KMS-11 (cell line): ENCODE measurements at regions not wholly inside any gene's neighbourhood (a gene's known extent, or its start where the extent isn't known, plus 50 kb on each side); places are given as distances from the start of the nearest gene placed in this dataset.

ENCODE experiments used
- H2AFZ ChIP-seq: fragments of 200-600 bp; sonication (generic); 2 replicates; pipeline ENCODE4 v1.6.1; 2016; ENCODE audit warnings: antibody characterized with exemption, mixed run types, low read depth
- H3K27ac ChIP-seq: fragments of 200-600 bp; sonication (generic); 2 replicates; pipeline ENCODE4 v1.6.1; 2016; ENCODE audit warnings: mild to moderate bottlenecking, mixed run types
- H3K27me3 ChIP-seq: fragments of 200-600 bp; sonication (generic); 2 replicates; pipeline ENCODE4 v1.6.1; 2017; ENCODE audit warnings: mild to moderate bottlenecking, low read depth, mixed run types, moderate library complexity; ENCODE audit not compliant: insufficient read depth
- H3K36me3 ChIP-seq: fragments of 200-600 bp; sonication (generic); 2 replicates; pipeline ENCODE4 v1.6.1; 2017; ENCODE audit warnings: mild to moderate bottlenecking, mixed run types; ENCODE audit not compliant: insufficient read depth
- H3K4me1 ChIP-seq: fragments of 200-600 bp; sonication (generic); 2 replicates; pipeline ENCODE4 v1.6.1; 2016; ENCODE audit warnings: mild to moderate bottlenecking, low read depth, mixed run types; ENCODE audit not compliant: poor library complexity, severe bottlenecking
- H3K4me2 ChIP-seq: fragments of 200-600 bp; sonication (generic); 2 replicates; pipeline ENCODE4 v1.7.0; 2016; ENCODE audit warnings: mild to moderate bottlenecking, mixed run types
- H3K4me3 ChIP-seq: fragments of 200-600 bp; sonication (generic); IDR thresholded peaks from 2 replicates; pipeline ENCODE4 v1.6.1; 2017; ENCODE audit warnings: low read depth, low read length, mixed read lengths; ENCODE audit not compliant: insufficient read depth
- H3K79me2 ChIP-seq: fragments of 200-600 bp; sonication (generic); 2 replicates; pipeline ENCODE4 v1.6.1; 2016; ENCODE audit warnings: low read depth, mixed run types; ENCODE audit not compliant: insufficient read depth
- H3K9ac ChIP-seq: fragments of 200-600 bp; sonication (generic); 2 replicates; pipeline ENCODE4 v1.6.1; 2016; ENCODE audit warnings: mild to moderate bottlenecking, mixed run types
- H4K20me1 ChIP-seq: fragments of 200-600 bp; sonication (generic); 2 replicates; pipeline ENCODE4 v1.6.1; 2016; ENCODE audit warnings: mild to moderate bottlenecking, mixed run types; ENCODE audit not compliant: insufficient read depth
- CTCF ChIP-seq: fragments of 200-600 bp; sonication (generic); conservative IDR thresholded peaks from 2 replicates; pipeline ENCODE4 v1.6.1; 2017; ENCODE audit warnings: low read depth, mild to moderate bottlenecking, antibody characterized with exemption, low read length, moderate library complexity, mixed read lengths

- no peak overlapping the region for H3K4me3 ChIP-seq
- no peaks in the 10 kb centered on the region for H3K79me2 ChIP-seq
- H2AFZ ChIP-seq: no peak overlapping the region
- H3K36me3 ChIP-seq: no peaks in the 10 kb centered on the region
- H4K20me1 ChIP-seq: no peaks in the 10 kb centered on the region
- no peaks in the 10 kb centered on the region for H3K27me3 ChIP-seq
- H3K27ac ChIP-seq: no peak overlapping the region
- H3K4me2 ChIP-seq: no peak overlapping the region
- no peaks in the 10 kb centered on the region for H3K4me1 ChIP-seq
- TF ChIP-seq CTCF: no peak
- no peak overlapping the region for H3K9ac ChIP-seq
These were observed 1098.7 kb downstream of the AACS start for GRCh38 chr12:126163984-126164383.

DNA sequence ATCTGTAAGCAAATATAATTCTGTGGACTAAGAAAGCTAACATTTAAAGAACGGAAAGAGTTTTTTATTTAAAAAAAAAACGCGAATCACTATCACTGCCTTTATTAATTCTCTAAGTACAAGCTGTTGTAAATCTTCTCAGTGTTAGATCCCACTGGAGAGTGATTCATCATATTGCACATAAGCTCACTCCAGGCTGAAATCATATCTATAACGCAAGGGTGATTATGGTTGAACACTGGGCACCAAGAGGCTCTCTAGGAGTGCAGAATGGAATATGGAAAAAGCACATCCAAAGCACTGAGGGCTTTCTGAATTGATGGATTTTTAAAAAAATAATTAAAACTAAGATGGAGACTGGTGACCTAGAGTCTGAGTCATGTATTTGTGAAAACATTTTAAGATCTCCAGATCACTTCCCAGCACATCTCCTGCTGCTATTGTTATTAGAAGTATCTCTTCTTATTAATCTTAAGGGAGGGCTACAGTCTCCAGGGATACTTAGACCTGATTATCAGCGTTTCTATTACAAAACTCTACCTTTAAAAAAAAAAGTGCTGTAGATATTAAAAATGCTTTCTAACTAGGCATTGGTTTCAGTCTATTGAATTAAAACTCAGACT is 1106.8 kb downstream of the AACS start:
- Histone ChIP-seq H3K79me2 (no peaks in the 10 kb centered on the region), H3K27me3 (no peaks in the 10 kb centered on the region), H3K4me2 (no peak overlapping the region), H3K27ac (no peak overlapping the region), H4K20me1 (no peaks in the 10 kb centered on the region), H2AFZ (no peak overlapping the region), H3K4me1 (no peaks in the 10 kb centered on the region), H3K4me3 (no peak overlapping the region), H3K9ac (no peak overlapping the region), H3K36me3 (no peaks in the 10 kb centered on the region)
- no peak for TF ChIP-seq CTCF

- H2AFZ ChIP-seq: no peak overlapping the region
- no peaks in the 10 kb centered on the region for H3K4me1 ChIP-seq
- H3K4me2 ChIP-seq: no peak overlapping the region
- no peaks in the 10 kb centered on the region for H3K79me2 ChIP-seq
- no peaks in the 10 kb centered on the region for H3K27me3 ChIP-seq
- no peak for TF ChIP-seq CTCF
- no peak overlapping the region for H3K9ac ChIP-seq
- no peak overlapping the region for H3K27ac ChIP-seq
- no peak overlapping the region for H3K4me3 ChIP-seq
- no peaks in the 10 kb centered on the region for H3K36me3 ChIP-seq
- H4K20me1 ChIP-seq: no peaks in the 10 kb centered on the region
These were observed 1117.5 kb downstream of the AACS start for GRCh38 chr12:126182619-126183236.

GRCh38 chr12:126185025-126185424 is 1119.8 kb downstream of the AACS start:
- Histone ChIP-seq H3K27me3 (no peaks in the 10 kb centered on the region), H4K20me1 (no peaks in the 10 kb centered on the region), H3K79me2 (no peaks in the 10 kb centered on the region), H3K27ac (no peak overlapping the region), H3K4me2 (no peak overlapping the region), H3K36me3 (no peaks in the 10 kb centered on the region), H2AFZ (no peak overlapping the region), H3K4me1 (no peaks in the 10 kb centered on the region), H3K9ac (no peak overlapping the region), H3K4me3 (no peak overlapping the region)
- no peak for TF ChIP-seq CTCF
